ENCODE measurements at regions not wholly inside any gene's neighbourhood (a gene's known extent, or its start where the extent isn't known, plus 50 kb on each side); places are given as distances from the start of the nearest gene placed in this dataset.

- no peak for TF ChIP-seq TAF1 (IDR thresholded peaks at IDR 0.05; ENCODE audit: low read depth, low read length)
- no peak for TF ChIP-seq PAX5 (IDR thresholded peaks at IDR 0.05; ENCODE audit: insufficient read depth, low read length, severe bottlenecking)
These were observed 291.1 kb upstream of the RTL1 start for GRCh38 chr14:101194373-101195308.
